CD4-positive, CD25-positive, alpha-beta regulatory T cell (primary cell): ENCODE measurements at regions not wholly inside any gene's neighbourhood (a gene's known extent, or its start where the extent isn't known, plus 50 kb on each side); places are given as distances from the start of the nearest gene placed in this dataset.
"Not testable (repeated sequence)": the region's sequence is repeated elsewhere in the genome, so short reads cannot be mapped to it uniquely, and the experiment has no call there.

Source experiments
- ATAC-seq, 2 donors: fragments of 150-1000 bp; cut with Tn5 transposase; one replicate each; pipeline ENCODE4 v1.10.0; 2021; ENCODE audit warnings: low read depth in 2 of 2, moderate number of reproducible peaks in 2 of 2, moderate library complexity in 1 of 2
- DNase-seq, 3 donors: peaks; one replicate each; pipeline versions ENCODE4 v3.0.0 to v3.0.0-alpha.2; 2012 to 2022; ENCODE audit warnings: mixed read lengths in 1 of 3
- H3K27ac ChIP-seq: one replicate; pipeline ENCODE4 v1.7.0; 2013; ENCODE audit warnings: mild to moderate bottlenecking, low read length; ENCODE audit not compliant: insufficient read depth, poor library complexity, severe bottlenecking
- H3K27me3 ChIP-seq: one replicate; pipeline ENCODE4 v1.7.0; 2013; ENCODE audit warnings: low read length; ENCODE audit not compliant: control insufficient read depth, insufficient read depth
- H3K36me3 ChIP-seq: one replicate; pipeline ENCODE4 v1.7.0; 2013; ENCODE audit warnings: mild to moderate bottlenecking, low read length, moderate library complexity; ENCODE audit not compliant: control insufficient read depth, insufficient read depth
- H3K4me1 ChIP-seq: 2 replicates; pipeline ENCODE4 v1.7.0; 2013; ENCODE audit warnings: mild to moderate bottlenecking, low read length; ENCODE audit not compliant: insufficient read depth, control insufficient read depth, poor library complexity, severe bottlenecking
- H3K4me3 ChIP-seq: one replicate; pipeline ENCODE4 v1.7.0; 2013; ENCODE audit warnings: low read depth, mild to moderate bottlenecking, low read length, moderate library complexity
- H3K9me3 ChIP-seq, 2 experiments: 1 replicate in 1 of 2; 2 replicates in 1 of 2; pipeline ENCODE4 v1.7.0; 2013; ENCODE audit warnings: low read length in 2 of 2, mild to moderate bottlenecking in 1 of 2, moderate library complexity in 1 of 2; ENCODE audit not compliant: control insufficient read depth in 2 of 2
- H3K27ac Mint-ChIP-seq, 3 donors: one replicate each; pipeline ENCODE4 v1.8.0; 2020 to 2022; ENCODE audit warnings: mild to moderate bottlenecking in 3 of 3, mixed read lengths in 3 of 3, moderate library complexity in 2 of 3
- H3K27me3 Mint-ChIP-seq: one replicate; pipeline ENCODE4 v1.8.0; 2022; ENCODE audit warnings: mild to moderate bottlenecking, mixed read lengths
- H3K36me3 Mint-ChIP-seq: one replicate; pipeline ENCODE4 v1.8.0; 2020; ENCODE audit warnings: mixed read lengths
- H3K4me1 Mint-ChIP-seq, 4 donors: one replicate each; pipeline ENCODE4 v1.8.0; 2020 to 2022; ENCODE audit warnings: mixed read lengths in 4 of 4, mild to moderate bottlenecking in 1 of 4
- H3K4me3 Mint-ChIP-seq, 4 donors: one replicate each; pipeline ENCODE4 v1.8.0; 2020 to 2022; ENCODE audit warnings: mild to moderate bottlenecking in 4 of 4, mixed read lengths in 4 of 4, moderate library complexity in 3 of 4
- H3K9me3 Mint-ChIP-seq, 7 donors: one replicate each; pipeline ENCODE4 v1.8.0; 2020 to 2022; ENCODE audit warnings: mixed read lengths in 7 of 7, mild to moderate bottlenecking in 3 of 7, moderate library complexity in 2 of 7

GRCh38 chr4:123183308-123183707, 213.3 kb upstream of the SPRY1 start:
- no peak overlapping the region for H3K4me3 Mint-ChIP-seq

GRCh38 chr4:123183754-123184153, 212.8 kb upstream of the SPRY1 start:
- not testable (repeated sequence) for H3K9me3 ChIP-seq, H3K4me1 ChIP-seq, H3K27me3 ChIP-seq, H3K27ac Mint-ChIP-seq, DNase-seq, H3K4me1 Mint-ChIP-seq, H3K36me3 ChIP-seq, H3K4me3 ChIP-seq, ATAC-seq, H3K27ac ChIP-seq, H3K36me3 Mint-ChIP-seq, H3K4me3 Mint-ChIP-seq, H3K9me3 Mint-ChIP-seq, H3K27me3 Mint-ChIP-seq

More at GRCh38 chr4:123183308-123183707, 213.3 kb upstream of the SPRY1 start:
- H3K27ac Mint-ChIP-seq: no peak overlapping the region
- Histone ChIP-seq H3K4me1 (no peaks in the 10 kb centered on the region), H3K27me3 (no peaks in the 10 kb centered on the region), H3K36me3 (no peaks in the 10 kb centered on the region), H3K4me3 (no peak overlapping the region), H3K27ac (no peak overlapping the region), H3K9me3 (no peaks in the 10 kb centered on the region)
- H3K9me3 Mint-ChIP-seq: no peaks in the 10 kb centered on the region
- DNase-seq (no peak), ATAC-seq (no peak)
- no peaks in the 10 kb centered on the region for H3K4me1 Mint-ChIP-seq
- no peaks in the 10 kb centered on the region for H3K27me3 Mint-ChIP-seq
- H3K36me3 Mint-ChIP-seq: peaks cover 3% of the 10 kb centered on the region

- DNase-seq (no peak), ATAC-seq (no peak)
- H3K9me3 Mint-ChIP-seq: no peaks in the 10 kb centered on the region
- Histone ChIP-seq H3K9me3 (no peaks in the 10 kb centered on the region), H3K36me3 (no peaks in the 10 kb centered on the region), H3K4me3 (no peak overlapping the region), H3K4me1 (no peaks in the 10 kb centered on the region), H3K27ac (no peak overlapping the region), H3K27me3 (no peaks in the 10 kb centered on the region)
- H3K27ac Mint-ChIP-seq: no peak overlapping the region
- H3K36me3 Mint-ChIP-seq: peaks cover 3% of the 10 kb centered on the region
- H3K4me1 Mint-ChIP-seq: peaks cover 0 to 3% (median 0%) of the 10 kb centered on the region in 4 donors
- no peaks in the 10 kb centered on the region for H3K27me3 Mint-ChIP-seq
- no peak overlapping the region for H3K4me3 Mint-ChIP-seq
These were observed 209.9 kb upstream of the SPRY1 start for GRCh38 chr4:123186731-123187130.

- Histone ChIP-seq H3K36me3 (no peaks in the 10 kb centered on the region), H3K27me3 (no peaks in the 10 kb centered on the region), H3K4me1 (no peaks in the 10 kb centered on the region), H3K27ac (no peak overlapping the region), H3K4me3 (no peak overlapping the region), H3K9me3 (no peaks in the 10 kb centered on the region)
- Mint-ChIP-seq H3K4me3 (no peak overlapping the region), H3K4me1 (peaks cover 0 to 3% (median 0%) of the 10 kb centered on the region in 4 donors), H3K36me3 (peaks cover 6% of the 10 kb centered on the region), H3K27ac (no peak overlapping the region), H3K9me3 (no peaks in the 10 kb centered on the region), H3K27me3 (no peaks in the 10 kb centered on the region)
- ATAC-seq (no peak), DNase-seq (no peak)
These were observed 206.4 kb upstream of the SPRY1 start for GRCh38 chr4:123190176-123190575.

- H3K36me3 ChIP-seq: no peaks in the 10 kb centered on the region
- H3K27ac Mint-ChIP-seq: no peak overlapping the region
- H3K36me3 Mint-ChIP-seq: peaks cover 4% of the 10 kb centered on the region
- no peaks in the 10 kb centered on the region for H3K27me3 ChIP-seq
- no peak overlapping the region for H3K27ac ChIP-seq
- no peaks in the 10 kb centered on the region for H3K9me3 Mint-ChIP-seq
- peaks cover 0 to 3% (median 0%) of the 10 kb centered on the region in 4 donors for H3K4me1 Mint-ChIP-seq
- no peaks in the 10 kb centered on the region for H3K9me3 ChIP-seq
- no peak overlapping the region for H3K4me3 ChIP-seq
- H3K4me3 Mint-ChIP-seq: no peak overlapping the region
- DNase-seq (no peak), ATAC-seq (no peak)
- H3K27me3 Mint-ChIP-seq: no peaks in the 10 kb centered on the region
- no peaks in the 10 kb centered on the region for H3K4me1 ChIP-seq
These were observed 204.9 kb upstream of the SPRY1 start for GRCh38 chr4:123191728-123192127.

- H3K9me3 ChIP-seq: no peaks in the 10 kb centered on the region
- no peaks in the 10 kb centered on the region for H3K36me3 ChIP-seq
- H3K27me3 Mint-ChIP-seq: no peaks in the 10 kb centered on the region
- peaks cover 0 to 3% (median 0%) of the 10 kb centered on the region in 4 donors for H3K4me1 Mint-ChIP-seq
- no peak overlapping the region for H3K4me3 ChIP-seq
- no peak overlapping the region for H3K27ac Mint-ChIP-seq
- ATAC-seq (no peak), DNase-seq (no peak)
- H3K4me3 Mint-ChIP-seq: no peak overlapping the region
- H3K36me3 Mint-ChIP-seq: peaks cover 3% of the 10 kb centered on the region
- H3K27me3 ChIP-seq: no peaks in the 10 kb centered on the region
- no peak overlapping the region for H3K27ac ChIP-seq
- no peaks in the 10 kb centered on the region for H3K9me3 Mint-ChIP-seq
- no peaks in the 10 kb centered on the region for H3K4me1 ChIP-seq
These were observed 202.7 kb upstream of the SPRY1 start for GRCh38 chr4:123193802-123194367.

GRCh38 chr4:123198706-123199105, 197.9 kb upstream of the SPRY1 start:
- Mint-ChIP-seq H3K4me3 (no peak overlapping the region), H3K36me3 (peaks cover 12% of the 10 kb centered on the region), H3K27me3 (no peaks in the 10 kb centered on the region), H3K4me1 (no peaks in the 10 kb centered on the region), H3K27ac (no peak overlapping the region), H3K9me3 (no peaks in the 10 kb centered on the region)
- no peak for DNase-seq
- no peak for ATAC-seq
- Histone ChIP-seq H3K4me1 (no peaks in the 10 kb centered on the region), H3K4me3 (no peak overlapping the region), H3K9me3 (no peaks in the 10 kb centered on the region), H3K36me3 (no peaks in the 10 kb centered on the region), H3K27me3 (no peaks in the 10 kb centered on the region), H3K27ac (no peak overlapping the region)

- no peak for DNase-seq
- H3K9me3 Mint-ChIP-seq: no peaks in the 10 kb centered on the region
These were observed 196.3 kb upstream of the SPRY1 start for GRCh38 chr4:123200051-123200940.

More at GRCh38 chr4:123200051-123200940, 196.3 kb upstream of the SPRY1 start:
- H3K4me1 Mint-ChIP-seq: no peaks in the 10 kb centered on the region
- no peaks in the 10 kb centered on the region for H3K27me3 ChIP-seq
- H3K27ac Mint-ChIP-seq: no peak overlapping the region
- peaks cover 18% of the 10 kb centered on the region for H3K36me3 Mint-ChIP-seq
- no peaks in the 10 kb centered on the region for H3K4me1 ChIP-seq
- H3K9me3 ChIP-seq: no peaks in the 10 kb centered on the region
- ATAC-seq: no peak
- H3K36me3 ChIP-seq: no peaks in the 10 kb centered on the region
- no peak overlapping the region for H3K27ac ChIP-seq
- no peaks in the 10 kb centered on the region for H3K27me3 Mint-ChIP-seq
- H3K4me3 ChIP-seq: no peak overlapping the region
- no peak overlapping the region for H3K4me3 Mint-ChIP-seq
